NCI-H774 (cell line): ENCODE measurements at regions not wholly inside any gene's neighbourhood (a gene's known extent, or its start where the extent isn't known, plus 50 kb on each side); places are given as distances from the start of the nearest gene placed in this dataset.
"Not testable (repeated sequence)": the region's sequence is repeated elsewhere in the genome, so short reads cannot be mapped to it uniquely, and the experiment has no call there.

Source experiments
- DNase-seq: peaks from one replicate; lab custom pipeline; 2025; lab: John Stamatoyannopoulos, UW

GRCh38 chr7:65510187-65510538, 136.5 kb downstream of the ZNF92 start:
- DNase-seq: not testable (repeated sequence)

GRCh38 chr7:65519751-65520150, 146.1 kb downstream of the ZNF92 start:
- not testable (repeated sequence) for DNase-seq

GRCh38 chr7:65545465-65546161, 172.0 kb downstream of the ZNF92 start:
- not testable (repeated sequence) for DNase-seq

GRCh38 chr7:65549589-65550443, 176.2 kb downstream of the ZNF92 start:
- DNase-seq: not testable (repeated sequence)

GRCh38 chr7:65550444-65550809, 176.8 kb downstream of the ZNF92 start:
- DNase-seq: not testable (repeated sequence)

DNA sequence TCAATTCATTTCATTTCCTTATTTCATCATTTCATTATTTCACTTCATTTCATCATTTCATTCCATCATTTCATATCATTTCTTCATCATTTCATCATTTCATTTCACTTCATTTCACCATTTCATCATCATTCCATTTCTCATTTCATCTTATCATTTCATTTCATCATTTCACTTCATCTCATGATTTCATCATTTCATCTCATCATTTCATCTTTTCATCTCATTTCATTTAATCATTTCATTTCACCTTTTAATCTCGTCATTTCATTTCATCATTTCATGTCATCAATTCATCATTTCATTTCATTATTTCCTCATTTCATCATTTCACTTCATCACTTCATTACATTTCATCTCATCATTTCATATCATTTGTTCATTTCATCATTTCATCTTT, 177.4 kb downstream of the ZNF92 start:
- not testable (repeated sequence) for DNase-seq

GRCh38 chr7:65554553-65555476, 181.2 kb downstream of the ZNF92 start:
- DNase-seq: not testable (repeated sequence)

DNA sequence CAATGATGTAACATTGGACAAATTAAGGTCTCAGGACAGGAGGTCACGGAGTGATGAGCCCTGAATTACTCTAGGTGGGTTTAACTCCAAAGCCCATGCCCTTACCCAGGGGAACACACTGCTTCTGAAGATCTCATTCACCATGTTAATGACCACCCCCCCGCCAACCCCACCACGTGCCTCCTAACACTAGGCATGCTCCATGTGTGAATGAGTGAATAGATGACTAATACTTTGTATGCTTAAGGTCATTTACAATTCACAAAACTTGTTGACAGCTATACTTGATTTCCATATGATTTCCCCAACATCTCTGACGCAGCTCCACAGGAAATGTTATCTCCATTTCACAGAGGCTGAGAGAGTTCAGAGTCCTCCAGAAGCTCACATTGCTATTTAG, 184.9 kb downstream of the ZNF92 start:
- DNase-seq: not testable (repeated sequence)

GRCh38 chr7:65561786-65562372, 188.2 kb downstream of the ZNF92 start:
- DNase-seq: not testable (repeated sequence)

GRCh38 chr7:65562522-65562921, 188.9 kb downstream of the ZNF92 start:
- not testable (repeated sequence) for DNase-seq

DNA sequence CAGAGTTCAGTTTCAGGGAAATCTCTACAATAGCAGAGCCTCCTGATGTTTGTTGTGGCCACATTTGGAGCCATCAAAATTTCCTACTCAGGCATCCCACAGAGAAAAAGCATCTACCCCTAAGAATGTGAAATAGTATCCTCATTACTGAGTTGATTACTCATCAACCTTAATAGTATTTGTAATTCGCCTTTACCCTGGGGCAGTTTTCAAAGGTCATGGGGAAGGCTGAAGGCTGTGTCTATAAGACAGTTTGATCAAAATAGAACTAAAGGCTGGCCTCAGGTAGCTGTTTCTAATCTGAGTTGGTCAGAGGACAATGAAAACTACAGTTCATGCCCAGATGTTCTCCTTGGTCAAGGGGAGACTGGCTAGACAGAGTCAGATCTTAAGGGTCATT, 189.7 kb downstream of the ZNF92 start:
- not testable (repeated sequence) for DNase-seq

DNA sequence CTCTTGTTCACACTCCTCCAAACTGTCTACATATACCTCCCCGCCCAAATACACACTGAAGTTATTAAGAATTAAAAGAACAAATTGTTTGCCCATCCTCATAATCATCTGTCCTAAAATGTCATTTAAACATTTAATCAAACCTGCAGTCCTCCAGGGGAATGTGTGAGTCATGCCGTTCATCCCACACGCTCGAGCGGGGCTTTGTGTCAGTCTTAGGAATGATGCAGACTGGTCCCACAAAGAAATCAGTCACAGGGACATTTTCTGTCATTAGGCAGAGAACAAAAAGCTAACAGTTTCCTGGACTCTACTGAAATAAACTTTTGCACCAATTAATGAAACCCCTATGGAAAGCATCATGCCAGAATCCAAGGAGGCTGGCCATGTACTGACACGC, 194.6 kb downstream of the ZNF92 start:
- DNase-seq: not testable (repeated sequence)

DNA sequence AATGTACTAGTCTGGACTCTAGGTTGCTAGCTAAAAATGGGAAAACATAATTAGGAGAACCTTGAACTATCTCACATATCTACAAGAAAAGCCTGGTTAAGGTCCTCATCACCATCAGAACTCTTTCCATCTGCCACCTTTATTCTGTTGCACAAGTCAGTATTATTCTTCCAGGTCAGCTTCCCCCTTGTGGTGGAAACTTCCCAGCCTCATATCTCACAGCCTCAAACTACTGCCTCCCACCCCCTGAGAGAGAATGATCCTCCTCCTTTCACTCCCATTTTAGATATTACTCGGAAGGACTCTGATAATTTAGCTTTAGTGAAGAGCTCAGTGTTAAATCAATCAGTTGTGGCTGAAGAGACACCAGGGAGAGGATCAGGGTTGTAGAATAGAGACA, 197.3 kb downstream of the ZNF92 start:
- DNase-seq: not testable (repeated sequence)

GRCh38 chr7:65572581-65572980, 198.9 kb downstream of the ZNF92 start:
- not testable (repeated sequence) for DNase-seq

DNA sequence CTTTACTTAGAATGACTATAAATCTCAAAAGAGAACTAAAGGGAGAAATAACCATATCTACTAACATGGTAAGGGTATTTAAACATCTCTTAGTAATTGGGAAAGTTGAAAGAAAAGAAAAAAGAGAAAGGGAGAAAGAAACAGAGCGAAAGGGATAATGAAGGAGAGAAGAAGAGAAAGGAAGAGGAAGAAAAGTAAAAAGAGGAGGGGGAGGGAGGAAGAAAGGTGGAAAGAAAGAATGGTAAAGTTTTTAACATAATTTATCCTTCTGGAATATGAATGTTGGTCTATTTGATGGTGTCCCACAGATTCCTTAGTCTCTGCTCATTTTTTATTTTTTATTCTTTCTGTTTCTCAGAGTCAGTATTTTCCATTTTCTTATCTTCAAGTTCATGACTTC, 202.7 kb downstream of the ZNF92 start:
- DNase-seq: not testable (repeated sequence)

DNA sequence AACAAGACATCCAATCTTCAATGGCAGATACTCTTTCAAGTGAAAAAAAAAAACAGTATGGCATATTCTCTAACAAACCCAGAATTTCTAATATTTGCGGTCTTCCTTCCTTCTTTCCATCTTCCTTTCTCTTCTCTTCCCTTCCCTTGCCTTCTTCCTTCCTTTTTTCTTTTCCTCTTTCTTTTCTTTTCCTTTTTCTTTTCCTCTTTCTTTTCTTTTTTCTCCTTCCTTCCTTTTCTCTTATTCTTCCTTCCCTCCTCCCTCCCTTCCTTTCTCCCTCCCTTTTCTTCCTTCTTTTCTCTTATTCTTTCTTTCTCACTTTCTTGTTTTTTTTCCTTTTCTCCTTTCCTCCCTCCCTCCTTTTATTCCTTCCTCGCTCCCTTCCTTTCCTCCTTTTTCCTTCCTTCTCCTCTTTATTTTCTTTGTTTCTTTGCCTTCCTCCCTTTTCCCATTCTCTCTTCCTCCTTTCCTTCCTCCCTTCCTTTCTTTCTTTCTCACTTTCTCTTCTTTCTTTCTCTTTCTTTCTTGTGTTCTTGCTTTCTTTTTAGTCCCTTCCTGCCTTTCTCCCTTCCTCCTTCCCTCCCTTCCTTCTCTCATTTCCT, 209.0 kb downstream of the ZNF92 start:
- not testable (repeated sequence) for DNase-seq

DNA sequence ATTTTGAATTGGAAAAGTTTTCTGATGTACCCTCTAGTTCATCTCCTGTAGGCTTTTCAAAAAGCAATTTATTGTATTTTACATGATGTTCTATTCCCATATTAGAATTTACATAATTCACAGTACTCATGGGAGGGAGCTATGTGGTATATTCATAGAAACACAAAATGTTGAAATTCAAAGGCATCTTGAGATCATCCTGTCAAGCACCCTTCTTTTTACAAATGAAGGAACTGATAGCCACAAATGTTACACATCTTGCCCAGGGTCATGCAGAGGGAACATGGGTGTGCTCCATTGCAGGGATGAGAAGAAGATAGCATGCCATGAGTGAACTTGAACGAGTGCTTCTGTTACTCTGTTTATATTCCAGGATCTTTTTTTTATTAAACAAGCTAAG, 228.8 kb downstream of the ZNF92 start:
- not testable (repeated sequence) for DNase-seq

DNA sequence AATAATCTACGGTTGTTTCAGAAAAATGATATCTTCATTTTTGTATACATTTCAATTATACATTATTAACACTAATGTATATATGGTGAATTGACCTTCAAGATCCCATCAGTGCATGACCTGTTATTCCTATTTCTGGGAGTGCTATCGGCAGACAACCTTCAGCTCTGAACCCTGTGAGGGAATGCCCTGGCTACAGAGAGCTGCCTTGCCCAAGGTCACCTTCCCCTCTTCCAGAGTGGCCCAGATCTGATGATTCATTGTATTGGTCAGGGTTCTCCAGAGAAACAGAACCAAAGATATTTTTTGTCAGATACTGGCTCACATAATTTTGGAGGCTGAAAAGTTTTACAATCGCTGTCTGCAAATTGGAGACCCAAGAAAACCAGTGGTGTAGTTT, 235.5 kb downstream of the ZNF92 start:
- no peak for DNase-seq

- DNase-seq: not testable (repeated sequence)
These were observed 240.1 kb downstream of the ZNF92 start for GRCh38 chr7:65613644-65614289.

DNA sequence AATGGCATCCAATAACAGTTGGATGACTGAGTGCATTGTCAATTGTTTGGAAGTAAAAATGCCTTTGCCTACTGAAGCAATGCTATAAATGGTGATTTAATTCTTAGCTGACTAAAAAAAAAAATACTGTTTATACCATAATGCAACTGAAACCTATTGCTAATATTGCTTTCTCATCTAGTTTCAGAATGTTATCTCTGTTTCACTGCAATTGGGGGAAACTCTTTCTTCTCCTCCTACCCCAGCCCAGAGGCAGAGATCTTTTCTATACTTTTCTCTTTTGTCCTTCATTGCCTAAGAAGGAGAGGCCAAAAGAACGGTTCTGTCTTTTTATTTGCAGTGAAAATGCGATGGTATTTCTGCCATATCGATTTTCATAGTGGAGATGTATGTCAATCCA, 242.5 kb downstream of the ZNF92 start:
- DNase-seq: not testable (repeated sequence)

DNA sequence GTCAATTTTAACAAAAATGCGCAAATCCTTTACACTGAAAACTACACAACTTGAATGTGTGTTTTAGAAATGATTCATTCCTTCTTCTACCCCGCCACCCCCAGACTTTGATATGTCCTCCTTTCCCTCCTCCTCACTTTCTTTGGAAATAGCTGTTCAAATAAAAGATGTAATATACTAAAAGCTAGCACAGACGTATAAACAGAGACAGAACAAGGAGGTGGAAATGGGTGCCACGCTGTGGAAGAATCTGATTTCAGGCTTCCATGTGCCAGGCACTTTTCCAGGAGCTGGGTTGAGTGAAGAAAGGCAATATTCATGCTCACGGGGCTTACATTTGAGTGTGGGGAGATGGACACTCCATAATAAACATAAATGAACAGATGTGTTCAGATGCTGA, 246.6 kb downstream of the ZNF92 start:
- DNase-seq: not testable (repeated sequence)
